GOT3 (cell line): ENCODE measurements at regions not wholly inside any gene's neighbourhood (a gene's known extent, or its start where the extent isn't known, plus 50 kb on each side); places are given as distances from the start of the nearest gene placed in this dataset.

Source experiments
- DNase-seq: peaks from one replicate; lab custom pipeline; 2025; ENCODE audit warnings: mixed read lengths; lab: John Stamatoyannopoulos, UW

- no peak for DNase-seq
Measured at GRCh38 chr13:27014406-27015359, 156.9 kb downstream of the USP12 start.

- DNase-seq: no peak
Measured at GRCh38 chr13:27012482-27013197, 159.0 kb downstream of the USP12 start.

DNA sequence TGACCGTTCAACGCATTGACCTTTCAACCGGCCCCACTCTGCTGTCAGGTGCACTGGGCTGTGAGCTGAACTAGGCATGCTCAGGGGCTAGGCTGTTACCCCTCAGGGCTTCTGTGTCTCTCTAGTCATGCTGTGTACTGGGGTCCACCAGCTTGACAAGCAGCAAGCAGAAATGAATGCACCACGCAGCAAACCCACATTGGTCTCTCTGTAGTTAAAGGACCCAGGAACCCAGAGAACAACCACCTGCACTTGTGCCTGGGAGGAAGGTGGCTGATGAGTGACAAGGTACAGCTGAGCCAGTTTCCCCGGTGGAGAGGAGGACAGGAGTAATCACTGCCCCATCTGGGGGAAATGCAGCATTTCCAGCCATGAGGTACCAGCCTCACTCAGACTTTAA lies 159.9 kb downstream of the USP12 start:
- no peak for DNase-seq

- no peak for DNase-seq
Measured at GRCh38 chr13:27008733-27009132, 162.9 kb downstream of the USP12 start.

DNA sequence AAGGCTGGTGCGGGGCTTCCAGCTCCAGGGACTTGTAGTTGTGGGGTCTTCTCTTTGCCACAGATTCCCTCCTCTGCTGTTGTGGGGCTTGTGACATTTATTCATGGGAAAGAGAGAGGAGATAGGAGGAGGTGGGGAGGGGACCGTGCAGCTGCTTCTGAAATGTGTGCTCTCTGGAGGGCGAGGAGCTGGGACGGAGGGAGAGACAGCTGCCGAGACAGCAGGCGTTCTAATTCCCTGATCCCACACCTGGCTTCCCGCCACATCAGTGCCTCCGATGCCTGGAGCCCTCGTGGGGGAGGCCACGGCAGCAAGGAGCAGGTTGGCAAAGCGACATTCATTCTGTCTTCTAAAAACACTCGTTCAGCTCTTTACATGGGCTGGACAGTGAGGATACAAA lies 164.4 kb downstream of the USP12 start:
- no peak for DNase-seq

- no peak for DNase-seq
Measured at GRCh38 chr13:27006519-27007161, 165.0 kb downstream of the USP12 start.

GRCh38 chr13:27005976-27006518 lies 165.6 kb downstream of the USP12 start:
- no peak for DNase-seq

DNA sequence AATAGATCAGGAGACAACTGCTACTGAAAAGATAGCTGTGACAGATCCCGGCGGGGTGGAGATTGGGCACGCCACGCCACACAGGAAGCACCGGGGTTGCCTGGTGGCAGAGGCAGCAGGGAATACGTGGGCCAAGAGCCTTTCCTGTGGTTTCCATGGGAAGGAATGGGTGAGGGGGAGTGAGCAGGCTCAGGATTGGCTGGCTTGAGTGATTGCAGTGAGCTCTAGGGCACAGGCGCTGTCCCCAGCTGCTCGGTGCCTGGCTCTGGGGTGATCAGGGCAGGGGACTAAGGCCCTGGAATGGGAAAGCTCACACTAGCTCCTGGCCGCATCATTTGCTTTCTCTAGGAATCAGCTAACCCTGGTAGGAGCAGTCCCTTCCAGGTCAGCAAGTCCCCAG lies 166.1 kb downstream of the USP12 start:
- no peak for DNase-seq

GRCh38 chr13:27004866-27005265 lies 166.7 kb downstream of the USP12 start:
- no peak for DNase-seq

- no peak for DNase-seq
Measured at GRCh38 chr13:27004326-27004725, 167.3 kb downstream of the USP12 start.

DNA sequence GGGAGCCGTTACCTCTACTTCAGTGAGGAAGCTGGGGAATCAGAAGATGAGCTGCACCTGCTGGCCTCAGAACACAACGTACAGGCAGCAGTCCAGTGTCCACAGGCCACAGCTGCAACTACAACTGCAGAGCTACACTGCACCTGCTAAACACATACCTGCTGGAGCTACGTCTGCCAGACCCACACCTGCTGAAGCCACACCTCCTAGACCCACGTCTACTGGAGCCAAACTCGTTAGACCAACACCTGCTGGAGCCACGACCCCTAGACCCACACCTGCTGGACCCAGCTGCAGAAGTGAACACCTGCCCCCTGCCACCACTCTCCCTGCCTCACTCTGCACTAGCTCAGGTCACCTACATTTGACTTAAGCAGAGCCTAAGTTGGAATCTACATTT lies 169.9 kb downstream of the USP12 start:
- DNase-seq: no peak

- no peak for DNase-seq
Measured at GRCh38 chr13:27000686-27001085, 170.9 kb downstream of the USP12 start.

- DNase-seq: no peak
Measured at GRCh38 chr13:26999499-26999898, 172.1 kb downstream of the USP12 start.

- DNase-seq: no peak
Measured at GRCh38 chr13:26998292-26998691, 173.3 kb downstream of the USP12 start.

DNA sequence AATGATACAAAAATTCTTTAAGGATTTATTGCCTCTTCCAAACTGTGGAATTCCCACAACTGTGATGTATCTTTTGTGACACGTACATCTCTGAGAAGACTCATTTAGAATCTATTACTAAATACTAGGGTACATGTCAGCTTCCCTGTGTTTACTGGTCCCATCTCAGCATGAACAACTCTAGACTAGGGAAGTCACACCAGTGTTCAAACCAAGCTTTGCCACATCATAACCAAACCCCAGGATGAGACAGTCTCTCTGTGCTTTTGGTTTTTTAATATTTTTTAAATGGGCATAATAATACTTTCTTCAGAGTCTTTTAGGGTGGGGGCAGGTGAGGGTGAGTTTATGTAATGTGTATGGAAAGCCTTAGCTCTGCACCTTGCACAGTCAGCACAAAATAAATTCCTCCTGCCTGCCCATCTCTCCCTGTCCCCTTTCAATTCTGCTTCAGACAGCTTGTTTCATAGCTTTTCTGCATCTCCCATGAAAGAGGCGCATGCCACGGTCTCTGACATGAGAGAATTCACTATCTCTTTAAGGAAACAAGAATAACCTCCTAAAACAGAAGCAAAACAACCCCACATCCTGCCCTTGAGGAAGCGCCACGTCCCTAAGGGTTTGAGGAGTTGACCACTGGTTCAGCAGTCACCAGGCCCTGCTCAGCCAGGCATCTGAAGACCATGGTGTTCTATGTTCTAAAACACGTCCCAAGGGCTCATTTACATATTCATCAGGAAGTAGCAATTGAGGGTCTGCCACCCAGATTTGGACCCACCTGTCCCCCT lies 174.5 kb downstream of the USP12 start:
- no peak for DNase-seq

DNA sequence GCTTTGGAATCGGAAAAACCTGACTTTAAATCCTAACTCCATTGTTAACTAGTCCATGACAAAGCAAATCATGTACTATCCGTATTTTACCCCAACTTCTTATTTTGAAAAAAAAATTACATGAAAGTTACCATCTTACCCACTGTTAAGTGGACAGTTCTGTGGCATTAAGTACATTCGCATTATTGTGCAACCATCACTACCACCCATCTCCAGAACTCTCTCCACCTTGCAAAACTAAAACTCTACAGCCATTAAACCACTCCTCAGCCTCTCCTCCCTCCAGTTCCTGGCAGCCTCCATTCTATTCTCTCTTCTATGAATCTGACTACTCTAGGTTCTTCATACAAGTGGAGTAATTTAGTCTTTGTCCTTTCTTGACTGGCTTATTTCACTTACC lies 176.5 kb downstream of the USP12 start:
- no peak for DNase-seq

DNA sequence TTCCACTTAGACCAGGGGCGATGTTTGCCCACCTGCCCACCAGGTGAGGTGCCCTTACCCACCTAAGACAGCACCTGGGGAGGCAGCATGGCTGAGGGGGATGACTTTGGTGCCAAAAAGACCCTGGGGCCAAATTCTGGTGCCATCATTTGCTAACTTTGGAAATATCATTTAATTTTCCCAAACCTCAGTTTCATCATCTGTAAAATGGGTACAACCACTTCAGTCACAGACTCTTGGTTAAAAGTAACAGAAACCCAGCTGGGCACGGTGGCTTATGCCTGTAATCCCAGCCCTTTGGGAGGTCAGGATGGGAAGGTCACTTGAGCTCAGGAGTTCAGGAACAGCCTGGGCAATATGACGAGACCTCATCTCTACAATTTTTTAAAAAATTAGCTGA lies 177.8 kb downstream of the USP12 start:
- no peak for DNase-seq

GRCh38 chr13:26992951-26993719 lies 178.5 kb downstream of the USP12 start:
- no peak for DNase-seq

GRCh38 chr13:26991508-26992181 lies 180.0 kb downstream of the USP12 start:
- DNase-seq: no peak
